Lower lobe of right lung (tissue), 2 donors: ENCODE measurements at regions not wholly inside any gene's neighbourhood (a gene's known extent, or its start where the extent isn't known, plus 50 kb on each side); places are given as distances from the start of the nearest gene placed in this dataset.
"Not testable (repeated sequence)": the region's sequence is repeated elsewhere in the genome, so short reads cannot be mapped to it uniquely, and the experiment has no call there.

Experiments used
- ATAC-seq, 2 donors: fragments of 200-7000 bp; cut with Tn5 transposase; one replicate each; pipeline ENCODE4 v1.9.1; 2020 to 2022; ENCODE audit warnings: mild to moderate bottlenecking in 2 of 2, moderate library complexity in 2 of 2
- DNase-seq: peaks from one replicate; pipeline ENCODE4 v3.0.0-alpha.2; 2020
- H3K27ac ChIP-seq: fragments of 200-600 bp; one replicate; pipeline ENCODE4 v1.8.0; 2022
- H3K27me3 ChIP-seq: fragments of 200-600 bp; one replicate; pipeline ENCODE4 v1.8.0; 2022; ENCODE audit warnings: low read depth
- H3K36me3 ChIP-seq: fragments of 200-600 bp; one replicate; pipeline ENCODE4 v1.8.0; 2022; ENCODE audit warnings: mild to moderate bottlenecking
- H3K4me1 ChIP-seq: fragments of 200-600 bp; one replicate; pipeline ENCODE4 v1.8.0; 2022
- H3K4me3 ChIP-seq: fragments of 200-600 bp; one replicate; pipeline ENCODE4 v1.8.0; 2022; ENCODE audit warnings: mild to moderate bottlenecking
- H3K9me3 ChIP-seq: fragments of 200-600 bp; one replicate; pipeline ENCODE4 v1.8.0; 2022
- intact Hi-C: fragments of 100-400 bp; cut with DNase I; formaldehyde crosslinking; loops from one replicate; pipeline ENCODE4 v1.11.0; 2022
- TF ChIP-seq, protein P1 (sequence below): fragments of 200-600 bp; IDR thresholded peaks from one replicate; pipeline ENCODE4 v1.8.0; 2022; ENCODE audit warnings: antibody characterized with exemption, mild to moderate bottlenecking
- donor health status: DM: no; HTN: yes; CAD: no; lungs with severe emphysema.

DNA sequence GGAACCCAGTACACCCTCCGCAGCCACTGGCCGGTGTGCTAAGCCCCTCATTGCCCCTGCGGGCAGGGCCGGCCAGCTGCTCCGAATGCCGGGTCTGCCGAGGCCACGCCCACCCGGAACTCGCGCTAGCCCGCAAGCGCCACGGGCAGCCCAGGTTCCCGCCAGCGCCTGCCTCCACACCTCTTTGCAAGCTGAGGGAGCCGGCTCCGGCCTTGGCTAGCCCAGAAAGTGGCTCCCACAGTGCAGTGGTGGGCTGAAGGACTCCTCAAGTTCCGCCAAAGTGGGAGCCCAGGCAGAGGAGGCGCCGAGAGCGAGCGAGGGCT lies 81.4 kb upstream of the BCHE start:
- ATAC-seq (no peak), DNase-seq (no peak)
- intact Hi-C loops, result no loop called here
- no peak overlapping the region for H3K27ac ChIP-seq
- no peaks in the 10 kb centered on the region for H3K4me1 ChIP-seq
- H3K36me3 ChIP-seq, result no peaks in the 10 kb centered on the region
- TF ChIP-seq, protein P1, sequence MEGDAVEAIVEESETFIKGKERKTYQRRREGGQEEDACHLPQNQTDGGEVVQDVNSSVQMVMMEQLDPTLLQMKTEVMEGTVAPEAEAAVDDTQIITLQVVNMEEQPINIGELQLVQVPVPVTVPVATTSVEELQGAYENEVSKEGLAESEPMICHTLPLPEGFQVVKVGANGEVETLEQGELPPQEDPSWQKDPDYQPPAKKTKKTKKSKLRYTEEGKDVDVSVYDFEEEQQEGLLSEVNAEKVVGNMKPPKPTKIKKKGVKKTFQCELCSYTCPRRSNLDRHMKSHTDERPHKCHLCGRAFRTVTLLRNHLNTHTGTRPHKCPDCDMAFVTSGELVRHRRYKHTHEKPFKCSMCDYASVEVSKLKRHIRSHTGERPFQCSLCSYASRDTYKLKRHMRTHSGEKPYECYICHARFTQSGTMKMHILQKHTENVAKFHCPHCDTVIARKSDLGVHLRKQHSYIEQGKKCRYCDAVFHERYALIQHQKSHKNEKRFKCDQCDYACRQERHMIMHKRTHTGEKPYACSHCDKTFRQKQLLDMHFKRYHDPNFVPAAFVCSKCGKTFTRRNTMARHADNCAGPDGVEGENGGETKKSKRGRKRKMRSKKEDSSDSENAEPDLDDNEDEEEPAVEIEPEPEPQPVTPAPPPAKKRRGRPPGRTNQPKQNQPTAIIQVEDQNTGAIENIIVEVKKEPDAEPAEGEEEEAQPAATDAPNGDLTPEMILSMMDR, result no peak
- H3K9me3 ChIP-seq, result no peaks in the 10 kb centered on the region
- H3K4me3 ChIP-seq, result no peak overlapping the region
- no peaks in the 10 kb centered on the region for H3K27me3 ChIP-seq

DNA sequence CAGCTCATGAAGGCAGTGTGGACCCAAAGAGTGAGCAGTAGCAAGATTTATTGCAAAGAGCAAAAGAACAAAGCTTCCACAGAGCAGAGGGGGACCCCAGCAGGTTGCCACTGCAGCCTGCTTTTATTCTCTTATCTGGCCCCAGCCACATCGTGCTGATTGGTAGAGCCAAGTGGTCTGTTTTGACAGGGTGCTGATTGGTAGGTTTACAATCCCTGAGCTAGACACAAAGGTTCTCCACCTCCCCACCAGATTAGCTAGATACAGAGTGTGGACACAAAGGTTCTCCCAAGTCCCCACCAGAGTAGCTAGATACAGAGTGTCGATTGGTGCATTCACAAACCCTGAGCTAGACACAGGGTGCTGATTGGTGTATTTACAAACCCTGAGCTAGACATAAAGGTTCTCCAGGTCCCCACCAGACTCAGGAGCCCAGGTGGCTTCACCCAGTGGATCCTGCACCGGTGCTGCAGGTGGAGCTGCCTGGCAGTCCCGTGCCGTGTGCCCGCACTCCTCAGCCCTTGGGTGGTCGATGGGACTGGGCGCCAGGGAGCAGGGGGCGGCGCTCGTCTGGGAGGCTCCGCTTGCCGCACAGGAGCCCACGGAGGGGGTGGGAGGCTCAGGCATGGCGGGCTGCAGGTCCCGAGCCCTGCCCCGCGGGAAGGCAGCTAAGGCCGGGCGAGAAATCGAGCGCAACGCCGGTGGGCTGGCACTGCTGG lies 80.9 kb upstream of the BCHE start:
- H3K36me3 ChIP-seq, DNase-seq, H3K27me3 ChIP-seq, H3K27ac ChIP-seq, intact Hi-C loops, H3K9me3 ChIP-seq, ATAC-seq, H3K4me3 ChIP-seq, H3K4me1 ChIP-seq: not testable (repeated sequence)

DNA sequence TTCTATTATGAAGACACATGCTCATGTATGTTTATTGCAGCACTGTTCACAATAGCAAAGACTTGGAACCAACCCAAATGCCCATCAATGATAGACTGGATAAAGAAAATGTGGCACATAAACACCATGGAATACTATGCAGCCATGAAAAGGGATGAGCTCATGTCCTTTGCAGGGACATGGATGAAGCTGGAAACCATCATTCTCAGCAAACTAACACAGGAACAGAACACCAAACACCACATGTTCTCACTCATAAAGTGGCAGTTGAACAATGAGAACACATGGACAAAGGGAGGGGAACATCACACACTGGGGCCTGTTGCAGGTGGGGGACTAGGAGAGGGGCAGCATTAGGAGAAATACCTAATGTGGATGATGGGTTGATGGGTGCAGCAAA lies 77.9 kb upstream of the BCHE start:
- H3K4me3 ChIP-seq, H3K36me3 ChIP-seq, intact Hi-C loops, ATAC-seq, H3K9me3 ChIP-seq, H3K27ac ChIP-seq, H3K27me3 ChIP-seq, H3K4me1 ChIP-seq, DNase-seq: not testable (repeated sequence)

DNA sequence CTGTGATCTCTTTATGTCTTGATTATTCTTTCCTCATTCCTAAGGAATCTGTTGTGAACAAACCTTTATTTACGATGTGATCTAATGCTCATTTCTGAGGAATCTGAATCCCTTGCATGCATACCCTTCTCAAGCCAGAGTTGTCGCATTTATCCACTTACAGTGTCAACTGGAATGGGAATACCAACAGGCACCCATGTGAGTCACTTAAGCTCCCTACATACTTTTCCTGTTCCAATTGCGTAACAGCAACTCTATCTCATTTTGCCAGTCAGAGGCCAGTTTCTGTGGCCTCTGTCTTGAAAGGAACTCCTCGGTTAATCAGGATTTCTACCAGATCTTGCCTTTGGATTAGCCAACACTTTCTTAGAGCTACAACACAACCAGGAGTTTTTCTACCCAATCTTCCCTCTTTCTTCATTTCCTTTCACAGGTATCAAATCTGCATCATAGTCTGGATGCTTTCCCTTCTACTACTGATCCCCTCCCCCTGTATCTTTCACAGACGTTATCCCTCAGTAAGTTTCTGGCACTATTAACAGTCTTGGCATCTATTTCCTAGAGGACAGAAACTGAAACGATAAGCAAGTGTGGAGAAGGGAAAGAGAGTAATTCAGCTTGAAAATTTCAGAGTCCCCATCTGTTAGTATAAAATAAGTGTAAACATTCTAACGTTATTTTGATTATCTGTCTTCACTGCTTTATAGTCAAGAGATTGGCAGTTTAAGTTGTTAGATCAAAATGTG lies 66.8 kb upstream of the BCHE start:
- no peaks in the 10 kb centered on the region for H3K27me3 ChIP-seq

DNA sequence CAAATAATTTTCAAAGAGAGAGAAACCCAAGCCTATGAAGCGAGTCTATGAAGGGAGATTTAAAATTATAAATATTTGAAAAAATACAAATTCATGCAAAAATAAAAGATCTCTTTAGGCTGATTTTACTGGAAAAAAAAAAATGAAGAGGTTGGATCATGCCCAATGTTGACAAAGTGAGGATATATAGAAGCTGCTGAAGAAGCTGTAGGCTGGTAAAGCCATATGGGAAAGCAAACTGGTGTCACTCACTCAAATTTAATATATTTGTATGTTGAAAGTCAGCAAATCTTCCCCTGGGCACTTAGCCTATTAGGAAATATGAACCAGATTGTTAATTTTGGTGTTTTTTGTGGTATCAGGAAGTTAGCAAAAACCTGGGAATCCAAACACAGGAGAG lies 61.8 kb upstream of the BCHE start:
- H3K36me3 ChIP-seq, result no peaks in the 10 kb centered on the region

More for the DNA sequence above, 66.8 kb upstream of the BCHE start:
- intact Hi-C loops, result no loop called here
- TF ChIP-seq, protein P1, result no peak
- Histone ChIP-seq H3K4me3 (no peak overlapping the region), H3K27ac (no peak overlapping the region), H3K9me3 (no peaks in the 10 kb centered on the region), H3K36me3 (no peaks in the 10 kb centered on the region), H3K4me1 (no peaks in the 10 kb centered on the region)
- DNase-seq (no peak), ATAC-seq (no peak)

DNA sequence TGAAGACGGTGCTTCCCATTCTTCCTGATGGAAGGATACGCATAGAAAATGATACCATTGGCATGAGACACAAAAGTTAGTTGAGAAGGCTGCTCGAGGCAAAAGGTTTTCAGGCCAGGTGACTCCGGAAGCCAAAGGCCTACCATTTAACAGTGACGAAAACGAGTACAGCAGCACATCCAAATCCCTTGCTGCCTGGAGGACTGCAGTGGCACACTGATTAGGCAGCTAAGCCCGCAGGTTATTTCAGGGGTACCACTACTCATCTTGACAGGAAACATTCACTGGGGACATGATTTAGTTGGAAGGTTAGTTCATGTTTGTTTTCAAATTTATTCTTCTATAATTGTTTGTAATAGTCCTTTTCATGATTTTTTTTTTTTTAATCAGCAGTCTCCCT lies 59.9 kb upstream of the BCHE start:
- TF ChIP-seq, protein P1, result no peak
- ATAC-seq (no peak), DNase-seq (no peak)
- intact Hi-C loops, result no loop called here
- no peaks in the 10 kb centered on the region for H3K9me3 ChIP-seq
- no peak overlapping the region for H3K27ac ChIP-seq
- H3K36me3 ChIP-seq, result no peaks in the 10 kb centered on the region
- H3K27me3 ChIP-seq, result no peaks in the 10 kb centered on the region
- no peak overlapping the region for H3K4me3 ChIP-seq
- no peaks in the 10 kb centered on the region for H3K4me1 ChIP-seq

More for the DNA sequence above, 61.8 kb upstream of the BCHE start:
- no peak for ATAC-seq
- Histone ChIP-seq H3K27ac (no peak overlapping the region), H3K4me3 (no peak overlapping the region), H3K4me1 (no peaks in the 10 kb centered on the region), H3K9me3 (no peaks in the 10 kb centered on the region), H3K27me3 (no peaks in the 10 kb centered on the region)
- intact Hi-C loops, result no loop called here
- TF ChIP-seq, protein P1, result no peak
- DNase-seq, result no peak
